HFF-Myc (cell line): ENCODE measurements at regions not wholly inside any gene's neighbourhood (a gene's known extent, or its start where the extent isn't known, plus 50 kb on each side); places are given as distances from the start of the nearest gene placed in this dataset.
"Not testable (repeated sequence)": the region's sequence is repeated elsewhere in the genome, so short reads cannot be mapped to it uniquely, and the experiment has no call there.

ENCODE experiments used
- DNase-seq: peaks from one replicate; pipeline ENCODE4 v3.0.0-alpha.2; 2011; ENCODE audit warnings: low read depth; ENCODE audit errors: extremely low read depth
- H3K4me3 ChIP-seq: replicated peaks from 2 replicates; pipeline ENCODE4 v1.5.1; 2011; ENCODE audit warnings: low read depth, mild to moderate bottlenecking, control low read depth, low read length
- TF ChIP-seq, protein P1 (sequence below): IDR thresholded peaks from 2 replicates; pipeline ENCODE4 v1.5.1; 2012; ENCODE audit warnings: mild to moderate bottlenecking, low read depth, low read length, control low read depth; ENCODE audit errors: missing control alignments

DNA sequence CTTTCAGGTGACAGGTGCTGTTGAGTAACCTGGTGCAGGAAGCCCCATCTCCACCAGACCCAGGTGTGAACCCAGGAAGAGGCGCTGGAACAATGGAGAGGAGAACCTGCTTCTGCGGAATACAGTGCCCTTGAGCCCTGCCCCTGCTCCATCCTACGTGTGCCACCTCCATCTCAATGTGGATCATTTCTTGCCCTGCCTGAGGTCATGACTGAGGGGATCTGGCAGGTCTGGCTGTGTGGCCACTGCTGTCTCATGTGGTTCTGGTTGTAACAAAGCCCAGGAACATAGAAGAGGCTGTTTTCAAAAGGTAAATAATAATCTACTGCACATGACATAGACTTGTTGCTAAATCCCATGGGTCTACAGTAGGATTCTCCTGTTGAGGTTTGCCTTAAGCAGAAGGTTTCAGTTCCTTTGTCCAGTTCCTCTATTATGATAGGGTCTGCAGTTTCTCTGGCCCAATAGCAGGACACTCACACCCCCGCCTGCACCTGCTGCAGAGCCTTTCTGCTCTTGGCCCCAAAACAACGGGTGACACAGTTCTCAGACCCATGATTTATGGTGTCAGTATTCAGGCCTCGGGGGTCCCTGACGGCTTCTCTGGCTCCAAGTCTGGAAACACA, 113.5 kb upstream of the IGLL5 start:
- DNase-seq = no peak
- TF ChIP-seq, protein P1, sequence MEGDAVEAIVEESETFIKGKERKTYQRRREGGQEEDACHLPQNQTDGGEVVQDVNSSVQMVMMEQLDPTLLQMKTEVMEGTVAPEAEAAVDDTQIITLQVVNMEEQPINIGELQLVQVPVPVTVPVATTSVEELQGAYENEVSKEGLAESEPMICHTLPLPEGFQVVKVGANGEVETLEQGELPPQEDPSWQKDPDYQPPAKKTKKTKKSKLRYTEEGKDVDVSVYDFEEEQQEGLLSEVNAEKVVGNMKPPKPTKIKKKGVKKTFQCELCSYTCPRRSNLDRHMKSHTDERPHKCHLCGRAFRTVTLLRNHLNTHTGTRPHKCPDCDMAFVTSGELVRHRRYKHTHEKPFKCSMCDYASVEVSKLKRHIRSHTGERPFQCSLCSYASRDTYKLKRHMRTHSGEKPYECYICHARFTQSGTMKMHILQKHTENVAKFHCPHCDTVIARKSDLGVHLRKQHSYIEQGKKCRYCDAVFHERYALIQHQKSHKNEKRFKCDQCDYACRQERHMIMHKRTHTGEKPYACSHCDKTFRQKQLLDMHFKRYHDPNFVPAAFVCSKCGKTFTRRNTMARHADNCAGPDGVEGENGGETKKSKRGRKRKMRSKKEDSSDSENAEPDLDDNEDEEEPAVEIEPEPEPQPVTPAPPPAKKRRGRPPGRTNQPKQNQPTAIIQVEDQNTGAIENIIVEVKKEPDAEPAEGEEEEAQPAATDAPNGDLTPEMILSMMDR = no peak
- H3K4me3 ChIP-seq = no peak overlapping the region

DNA sequence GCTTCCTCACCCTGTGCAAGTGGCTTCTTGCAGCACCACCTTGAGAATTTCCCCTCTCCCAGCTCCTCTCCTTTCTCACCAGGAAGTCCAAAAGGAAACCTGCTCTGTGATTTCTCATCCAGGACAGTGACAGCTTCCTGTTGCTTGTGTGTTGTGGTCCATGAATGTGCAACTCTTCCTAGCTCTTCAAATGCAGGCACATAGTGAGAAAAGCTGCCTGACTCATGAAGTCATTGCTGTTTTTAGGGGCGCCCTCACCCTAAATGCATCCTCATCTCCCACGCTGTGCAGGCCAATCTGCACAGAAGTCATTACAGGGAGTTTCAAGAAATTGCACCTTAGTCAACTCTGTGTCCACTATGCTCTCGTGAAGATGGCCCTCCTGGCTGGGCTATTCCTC, 112.9 kb upstream of the IGLL5 start:
- not testable (repeated sequence) for H3K4me3 ChIP-seq

GRCh38 chr22:22776121-22776520, 111.5 kb upstream of the IGLL5 start:
- no peak overlapping the region for H3K4me3 ChIP-seq
- no peak for DNase-seq
- TF ChIP-seq, protein P1 = no peak

More for the DNA sequence above, 112.9 kb upstream of the IGLL5 start:
- DNase-seq = not testable (repeated sequence)

GRCh38 chr22:22779213-22779612, 108.4 kb upstream of the IGLL5 start:
- TF ChIP-seq, protein P1 = no peak
- H3K4me3 ChIP-seq = no peak overlapping the region

GRCh38 chr22:22783575-22783974, 104.0 kb upstream of the IGLL5 start:
- H3K4me3 ChIP-seq = no peak overlapping the region

More at GRCh38 chr22:22779213-22779612, 108.4 kb upstream of the IGLL5 start:
- DNase-seq = no peak

DNA sequence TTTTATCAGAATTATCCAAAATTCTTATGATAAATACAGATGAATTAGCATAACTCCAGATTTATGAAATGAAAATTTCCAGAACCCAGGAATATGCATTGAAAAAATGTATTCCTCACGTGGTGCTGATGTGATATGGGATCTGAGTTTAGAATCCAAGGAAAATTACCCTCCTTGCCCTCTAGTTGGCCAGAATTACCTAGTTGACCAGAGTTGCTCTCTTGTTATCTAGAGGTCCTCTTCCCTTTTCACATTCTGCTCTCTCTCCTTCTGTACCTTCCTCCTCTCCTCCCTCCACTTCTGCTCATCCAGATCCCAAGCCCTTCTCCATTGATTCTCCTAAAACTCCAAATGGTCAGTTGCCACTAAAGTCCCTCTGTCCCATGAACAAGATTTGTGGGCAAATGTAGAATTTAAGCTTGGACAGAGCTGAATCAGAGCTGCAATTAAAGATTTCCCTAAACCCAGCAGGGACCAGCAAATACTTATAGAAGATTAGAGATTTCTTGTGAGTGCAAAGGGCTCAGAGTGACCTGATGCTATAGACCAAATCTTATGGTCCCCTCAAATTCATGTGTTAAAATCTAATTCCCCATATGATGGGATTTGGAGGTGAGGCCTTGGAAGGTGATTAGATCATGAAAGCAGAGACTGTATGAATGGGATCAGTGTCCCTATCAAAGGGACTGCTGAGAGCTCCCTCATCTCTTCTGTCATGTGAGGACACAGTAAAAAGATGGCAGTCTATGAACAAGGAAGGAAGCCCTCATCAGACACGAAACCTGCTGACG, 103.2 kb upstream of the IGLL5 start:
- H3K4me3 ChIP-seq = no peak overlapping the region
- TF ChIP-seq, protein P1 = no peak
- DNase-seq = no peak

More at GRCh38 chr22:22783575-22783974, 104.0 kb upstream of the IGLL5 start:
- no peak for DNase-seq
- TF ChIP-seq, protein P1 = no peak

DNA sequence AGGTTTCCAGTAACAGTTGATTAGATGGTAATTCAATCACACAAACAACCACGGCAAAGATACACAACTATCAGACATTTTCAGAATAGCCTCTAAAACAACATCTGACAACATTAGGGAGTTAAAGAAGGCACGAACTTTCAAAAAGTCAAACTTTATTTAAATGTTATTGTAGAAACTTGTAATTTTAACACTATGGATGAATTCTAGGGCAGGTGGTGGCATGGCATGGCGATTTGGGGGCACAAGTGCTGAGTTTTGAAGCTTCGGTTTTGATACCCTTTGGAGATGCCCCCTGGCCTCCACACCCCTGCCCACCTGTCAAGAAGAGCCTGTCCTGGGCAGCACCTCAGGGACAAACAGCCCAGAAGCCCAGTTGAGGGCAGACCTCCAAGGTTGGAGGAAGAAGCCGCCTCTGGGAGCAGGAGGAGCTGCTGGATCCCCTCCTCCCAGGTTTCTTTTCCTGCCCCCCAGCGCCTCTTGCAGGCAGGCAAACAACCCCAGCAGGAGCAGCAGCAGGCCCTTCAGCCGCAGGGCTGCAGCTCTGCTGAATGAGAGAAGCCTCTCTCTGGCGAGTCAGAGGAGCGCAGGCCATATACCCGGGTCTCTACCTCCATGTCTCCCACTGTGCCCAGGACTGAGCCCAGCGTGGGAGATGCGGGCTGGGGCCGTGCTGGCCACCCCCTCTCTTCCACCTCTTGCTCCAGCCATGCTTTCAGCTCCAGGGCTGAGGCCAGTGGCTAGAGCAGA, 102.1 kb upstream of the IGLL5 start:
- DNase-seq = no peak
- TF ChIP-seq, protein P1 = no peak
- H3K4me3 ChIP-seq = no peak overlapping the region
